Transverse colon (tissue), 4 donors: ENCODE measurements at regions not wholly inside any gene's neighbourhood (a gene's known extent, or its start where the extent isn't known, plus 50 kb on each side); places are given as distances from the start of the nearest gene placed in this dataset.
"Not testable (repeated sequence)": the region's sequence is repeated elsewhere in the genome, so short reads cannot be mapped to it uniquely, and the experiment has no call there.

Source experiments
- DNase-seq: peaks from one replicate; pipeline ENCODE4 v3.0.0-alpha.2; 2019
- H3K27ac ChIP-seq, 4 donors: fragments of 200-600 bp; sonication (generic); 2 replicates each; pipeline ENCODE4 v1.5.1; 2016 to 2018; ENCODE audit warnings: inconsistent platforms in 4 of 4
- H3K27me3 ChIP-seq: fragments of 200-600 bp; sonication (generic); 2 replicates; pipeline ENCODE4 v1.5.1; 2017; ENCODE audit warnings: inconsistent platforms
- H3K36me3 ChIP-seq, 4 donors: fragments of 200-600 bp; sonication (generic); 2 replicates each; pipeline ENCODE4 v1.5.1; 2017 to 2019; ENCODE audit warnings: inconsistent platforms in 4 of 4
- H3K4me1 ChIP-seq, 4 donors: fragments of 200-600 bp; sonication (generic); 2 replicates each; pipeline ENCODE4 v1.5.1; 2017 to 2020; ENCODE audit warnings: inconsistent platforms in 4 of 4
- H3K4me3 ChIP-seq, 4 donors: fragments of 200-600 bp; sonication (generic); 1 replicate in 1 of 4; 2 replicates in 3 of 4; pipeline versions ENCODE4 v1.5.1 to v1.6.1; 2017 to 2019; ENCODE audit warnings: inconsistent platforms in 4 of 4
- H3K9me3 ChIP-seq, 2 donors: fragments of 200-600 bp; sonication (generic); 2 replicates each; pipeline ENCODE4 v1.5.1; 2017 to 2019; ENCODE audit warnings: inconsistent platforms in 2 of 2
- CTCF ChIP-seq, 5 experiments: fragments of 200-600 bp in 3 of 5; fragments of 450-650 bp in 2 of 5; sonication (generic) in 3 of 5; IDR thresholded peaks; 1 replicate in 2 of 5; 2 replicates in 3 of 5; pipeline ENCODE4 v1.5.1; 2016 to 2017; ENCODE audit warnings: antibody characterized with exemption in 5 of 5, inconsistent platforms in 3 of 5, mild to moderate bottlenecking in 2 of 5, moderate library complexity in 1 of 5
- EP300 ChIP-seq: sonication (generic); formaldehyde crosslinking; IDR thresholded peaks from one replicate; pipeline ENCODE4 v1.6.1; 2017; ENCODE audit warnings: antibody characterized with exemption, low read depth
- POLR2A ChIP-seq: fragments of 450-650 bp; IDR thresholded peaks from one replicate; pipeline ENCODE4 v1.6.1; 2016; ENCODE audit warnings: antibody characterized with exemption, mild to moderate bottlenecking, moderate library complexity
- POLR2AphosphoS5 ChIP-seq, 3 donors: sonication (generic); formaldehyde crosslinking; IDR thresholded peaks; one replicate each; pipeline ENCODE4 v1.6.1; 2016; ENCODE audit warnings: antibody characterized with exemption in 3 of 3
- WGBS, 2 donors: methylation state at CpG; one replicate each; pipeline ENCODE4 v1.1.5; 2018; ENCODE audit warnings: low coverage in 1 of 2; 5-methylcytosine and 5-hydroxymethylcytosine counted together
- in situ Hi-C, 4 donors: fragments of 200-750 bp; cut with MboI; loops; one replicate each; pipeline versions ENCODE4 v1.15.0 to v1.15.1; 2017; ENCODE audit warnings: low sequenced_read_pairs in 3 of 4, low pct_ligation_motif_present in 1 of 4, low pct_unique_long_range_greater_than_20kb in 1 of 4
- intact Hi-C: fragments of 100-400 bp; cut with DNase I; formaldehyde crosslinking; loops from one replicate; pipeline ENCODE4 v1.15.1; 2023; ENCODE audit warnings: low total_unique reads

- intact Hi-C loops (no loop called here), in situ Hi-C loops (no loop called here)
- H3K9me3 ChIP-seq: no peaks in the 10 kb centered on the region
- no peak overlapping the region for H3K4me3 ChIP-seq
- TF ChIP-seq CTCF (IDR thresholded peaks at IDR 0.05): no peak
- TF ChIP-seq POLR2AphosphoS5 (IDR thresholded peaks at IDR 0.05): no peak
- TF ChIP-seq EP300: no peak
- TF ChIP-seq POLR2A: no peak
- 39 to 65% methylated on average over 6 of the region's 6 CpGs for WGBS, 2 donors
- H3K36me3 ChIP-seq: no peaks in the 10 kb centered on the region
- no peaks in the 10 kb centered on the region for H3K27me3 ChIP-seq
- H3K4me1 ChIP-seq: no peaks in the 10 kb centered on the region
- no peak for DNase-seq
- no peak overlapping the region for H3K27ac ChIP-seq
Observed at GRCh38 chr1:57576756-57577155, 152.9 kb upstream of the DAB1 start.

GRCh38 chr1:57572016-57572415 is 148.2 kb upstream of the DAB1 start:
- 86 to 89% methylated on average over 4 of the region's 4 CpGs for WGBS, 2 donors
- TF ChIP-seq CTCF (IDR thresholded peaks at IDR 0.05): no peak
- no peak for TF ChIP-seq POLR2A
- no peak for TF ChIP-seq EP300
- no peak for TF ChIP-seq POLR2AphosphoS5 (IDR thresholded peaks at IDR 0.05)
- Histone ChIP-seq H3K9me3 (no peaks in the 10 kb centered on the region), H3K27me3 (no peaks in the 10 kb centered on the region), H3K4me3 (no peak overlapping the region), H3K36me3 (no peaks in the 10 kb centered on the region), H3K27ac (no peak overlapping the region), H3K4me1 (no peaks in the 10 kb centered on the region)
- intact Hi-C loops: no loop called here
- DNase-seq: no peak
- in situ Hi-C loops: no loop called here

- in situ Hi-C loops, H3K27ac ChIP-seq, H3K36me3 ChIP-seq, DNase-seq, H3K4me3 ChIP-seq, intact Hi-C loops, H3K27me3 ChIP-seq, H3K9me3 ChIP-seq, H3K4me1 ChIP-seq: not testable (repeated sequence)
- 67 to 79% methylated on average over 1 to 3 of the region's 3 CpGs for WGBS, 2 donors
Observed at GRCh38 chr1:57558066-57558465, 134.2 kb upstream of the DAB1 start.

GRCh38 chr1:57553666-57554065 is 129.8 kb upstream of the DAB1 start:
- Histone ChIP-seq H3K27me3 (no peaks in the 10 kb centered on the region), H3K36me3 (no peaks in the 10 kb centered on the region), H3K9me3 (no peaks in the 10 kb centered on the region), H3K4me1 (no peaks in the 10 kb centered on the region), H3K4me3 (no peak overlapping the region), H3K27ac (no peak overlapping the region)
- no peak for DNase-seq
- intact Hi-C loops (no loop called here), in situ Hi-C loops (no loop called here)
- TF ChIP-seq POLR2AphosphoS5 (IDR thresholded peaks at IDR 0.05) (no peak), EP300 (no peak), POLR2A (no peak), CTCF (IDR thresholded peaks at IDR 0.05) (no peak)
- WGBS, 2 donors: 16 to 49% methylated on average over 2 to 5 of the region's 5 CpGs

GRCh38 chr1:57551476-57551875 is 127.6 kb upstream of the DAB1 start:
- no peaks in the 10 kb centered on the region for H3K36me3 ChIP-seq
- whole genome bisulfite sequencing, 2 donors: 52 to 53% methylated on average over 3 to 4 of the region's 4 CpGs
- H3K4me3 ChIP-seq: no peak overlapping the region
- in situ Hi-C loops (no loop called here), intact Hi-C loops (no loop called here)
- no peak for DNase-seq
- no peak overlapping the region for H3K27ac ChIP-seq
- H3K9me3 ChIP-seq: no peaks in the 10 kb centered on the region
- no peaks in the 10 kb centered on the region for H3K4me1 ChIP-seq
- TF ChIP-seq POLR2AphosphoS5 (IDR thresholded peaks at IDR 0.05): no peak
- no peak for TF ChIP-seq CTCF (IDR thresholded peaks at IDR 0.05)
- TF ChIP-seq POLR2A: no peak
- TF ChIP-seq EP300: no peak
- no peaks in the 10 kb centered on the region for H3K27me3 ChIP-seq
